Loucy (cell line): ENCODE measurements at regions not wholly inside any gene's neighbourhood (a gene's known extent, or its start where the extent isn't known, plus 50 kb on each side); places are given as distances from the start of the nearest gene placed in this dataset.

Source experiments
- H2AFZ ChIP-seq: fragments of 200-600 bp; sonication (generic); 2 replicates; pipeline ENCODE4 v1.6.0; 2016; ENCODE audit warnings: antibody characterized with exemption, mild to moderate bottlenecking, low read length, moderate library complexity
- H3F3A ChIP-seq: fragments of 200-600 bp; 2 replicates; pipeline ENCODE4 v1.6.0; 2016; ENCODE audit warnings: antibody characterized with exemption, low read depth, mild to moderate bottlenecking
- H3K27me3 ChIP-seq: fragments of 200-600 bp; sonication (generic); 2 replicates; pipeline ENCODE4 v1.6.1; 2014; ENCODE audit warnings: low read length, mild to moderate bottlenecking; ENCODE audit not compliant: insufficient read depth, poor library complexity, severe bottlenecking
- H3K36me3 ChIP-seq: fragments of 200-600 bp; sonication (generic); 2 replicates; pipeline ENCODE4 v1.6.1; 2016; ENCODE audit warnings: low read length; ENCODE audit not compliant: insufficient read depth
- H3K4me1 ChIP-seq: fragments of 200-600 bp; sonication (generic); 2 replicates; pipeline ENCODE4 v1.5.1; 2014; ENCODE audit warnings: low read length, mild to moderate bottlenecking; ENCODE audit not compliant: insufficient read depth, poor library complexity, severe bottlenecking
- H3K4me2 ChIP-seq: fragments of 200-600 bp; sonication (generic); 2 replicates; pipeline ENCODE4 v1.6.0; 2014; ENCODE audit warnings: antibody characterized with exemption, low read length, low read depth, mild to moderate bottlenecking; ENCODE audit not compliant: poor library complexity, severe bottlenecking
- H3K4me3 ChIP-seq: fragments of 200-600 bp; sonication (generic); 2 replicates; pipeline ENCODE4 v1.5.1; 2014; ENCODE audit warnings: low read length, mild to moderate bottlenecking, mixed read lengths; ENCODE audit not compliant: poor library complexity, severe bottlenecking
- H3K79me2 ChIP-seq: fragments of 200-600 bp; sonication (generic); 2 replicates; pipeline ENCODE4 v1.6.1; 2014; ENCODE audit warnings: low read length; ENCODE audit not compliant: insufficient read depth
- H3K9ac ChIP-seq: fragments of 200-600 bp; sonication (generic); 2 replicates; pipeline ENCODE4 v1.6.0; 2014; ENCODE audit warnings: mild to moderate bottlenecking, low read depth, low read length, moderate library complexity; ENCODE audit not compliant: poor library complexity, severe bottlenecking
- H3K9me2 ChIP-seq: fragments of 200-600 bp; sonication (generic); replicated peaks from 2 replicates; pipeline ENCODE4 v1.6.1; 2016; ENCODE audit warnings: low read depth, low read length, mixed read lengths
- H3K9me3 ChIP-seq: fragments of 200-600 bp; sonication (generic); 2 replicates; pipeline ENCODE4 v1.6.1; 2014; ENCODE audit warnings: mild to moderate bottlenecking, antibody characterized with exemption, low read length, low read depth; ENCODE audit not compliant: insufficient read depth
- H4K20me1 ChIP-seq: fragments of 200-600 bp; sonication (generic); 2 replicates; pipeline ENCODE4 v1.6.0; 2014; ENCODE audit warnings: antibody characterized with exemption, low read length, mild to moderate bottlenecking; ENCODE audit not compliant: insufficient read depth, poor library complexity, severe bottlenecking
- CTCF ChIP-seq: fragments of 200-600 bp; sonication (generic); conservative IDR thresholded peaks from 2 replicates; pipeline ENCODE4 v1.5.1; 2014; ENCODE audit warnings: mild to moderate bottlenecking, antibody characterized with exemption, low read length
- EZH2phosphoT487 ChIP-seq: fragments of 200-600 bp; IDR thresholded peaks from 2 replicates; pipeline ENCODE4 v1.6.1; 2018; ENCODE audit warnings: antibody characterized with exemption, mild to moderate bottlenecking, moderate library complexity, borderline replicate concordance

DNA sequence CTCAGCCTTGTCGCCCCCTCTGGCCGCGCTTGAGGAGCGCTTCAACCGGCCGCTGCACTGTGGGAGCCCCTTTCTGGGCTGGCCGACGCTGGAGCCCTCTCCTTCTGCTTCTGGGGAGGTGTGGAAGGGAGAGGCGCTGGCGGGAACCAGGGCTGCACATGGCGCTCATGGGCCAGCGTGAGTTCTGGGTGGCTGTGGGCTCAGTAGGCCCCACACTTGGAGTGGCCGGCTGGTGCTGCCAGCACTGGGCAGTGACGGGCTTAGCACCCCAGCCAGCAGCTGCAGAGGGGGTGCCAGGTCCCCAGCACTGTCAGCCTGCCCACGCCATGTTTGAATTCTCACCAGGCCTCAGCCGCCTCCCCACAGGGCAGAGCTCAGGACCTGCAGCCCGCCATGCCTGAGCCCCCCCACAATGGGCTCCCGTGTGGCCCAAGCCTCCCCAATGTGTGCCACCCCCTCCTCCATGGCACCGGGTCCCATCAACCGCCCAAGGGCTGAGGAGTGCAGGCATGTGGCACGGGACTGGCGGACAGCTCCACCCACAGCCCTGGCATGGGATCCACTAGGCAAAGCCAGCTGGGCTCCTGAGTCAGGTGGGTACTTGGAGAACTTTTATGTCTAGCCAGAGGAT, 615.2 kb downstream of the TRIML1 start:
- no peaks in the 10 kb centered on the region for H3K4me1 ChIP-seq
- no peak overlapping the region for H2AFZ ChIP-seq
- H3K4me3 ChIP-seq = no peak overlapping the region
- H3K4me2 ChIP-seq = no peak overlapping the region
- no peaks in the 10 kb centered on the region for H3K27me3 ChIP-seq
- TF ChIP-seq EZH2phosphoT487 = no peak
- no peak for TF ChIP-seq CTCF
- no peaks in the 10 kb centered on the region for H4K20me1 ChIP-seq
- no peak overlapping the region for H3K9ac ChIP-seq
- H3F3A ChIP-seq = no peaks in the 10 kb centered on the region
- no peaks in the 10 kb centered on the region for H3K36me3 ChIP-seq
- H3K9me3 ChIP-seq = no peaks in the 10 kb centered on the region; the same call in 1 of the 2 replicates
- no peaks in the 10 kb centered on the region for H3K9me2 ChIP-seq
- H3K79me2 ChIP-seq = no peaks in the 10 kb centered on the region

DNA sequence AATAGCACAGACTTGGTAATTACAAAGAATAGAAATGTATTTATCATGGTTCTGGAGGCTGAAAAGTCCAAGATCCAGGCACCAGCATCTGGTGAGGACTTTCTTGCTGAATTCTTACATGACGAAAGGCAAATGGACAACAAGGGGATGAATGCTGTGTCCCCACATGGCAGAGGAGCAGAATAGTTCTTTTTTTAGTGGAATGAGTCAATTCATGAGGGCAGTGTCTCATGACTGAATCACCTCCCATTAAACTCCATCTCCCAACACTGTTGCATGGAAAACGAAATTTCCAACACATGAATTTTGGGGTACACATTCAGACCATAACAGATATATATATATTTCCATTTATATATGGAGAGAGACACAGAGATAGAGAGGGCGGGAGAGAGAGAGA, 628.3 kb downstream of the TRIML1 start:
- no peak overlapping the region for H2AFZ ChIP-seq
- 0 out of 2 replicates have a peak, but pooled peaks cover 2% of the 10 kb centered on the region for H3F3A ChIP-seq
- TF ChIP-seq CTCF (no peak), EZH2phosphoT487 (no peak)

DNA sequence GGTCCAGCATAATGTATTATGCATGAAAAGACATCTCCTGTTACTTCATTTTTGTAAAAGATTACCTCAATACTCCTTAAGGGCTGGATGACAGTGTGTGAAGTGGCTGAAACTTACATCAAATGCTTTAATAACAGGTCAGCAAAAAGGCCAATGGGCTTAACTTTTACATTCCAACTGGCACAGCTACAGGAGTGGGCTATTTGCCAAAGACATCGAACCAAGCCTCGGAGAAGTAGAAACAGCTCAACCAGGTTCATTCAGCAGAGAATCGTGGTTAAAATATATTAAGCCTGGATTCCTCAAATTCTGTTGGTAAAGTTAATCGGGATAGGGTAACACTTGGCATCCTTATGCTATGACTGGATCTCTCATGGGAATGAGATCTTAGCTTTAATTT, 639.7 kb downstream of the TRIML1 start:
- no peak overlapping the region for H2AFZ ChIP-seq
- H3K79me2 ChIP-seq = no peaks in the 10 kb centered on the region
- H3K4me1 ChIP-seq = no peaks in the 10 kb centered on the region
- no peaks in the 10 kb centered on the region for H3K9me2 ChIP-seq
- H3K9ac ChIP-seq = no peak overlapping the region
- H3K4me3 ChIP-seq = no peak overlapping the region
- H3K36me3 ChIP-seq = no peaks in the 10 kb centered on the region
- TF ChIP-seq EZH2phosphoT487 (no peak), CTCF (no peak)
- H4K20me1 ChIP-seq = no peaks in the 10 kb centered on the region
- no peak overlapping the region for H3K4me2 ChIP-seq
- no peaks in the 10 kb centered on the region for H3K27me3 ChIP-seq
- no peaks in the 10 kb centered on the region for H3F3A ChIP-seq
- H3K9me3 ChIP-seq = peaks cover 7% of the 10 kb centered on the region; the same call in 1 of the 2 replicates

More for the DNA sequence above, 628.3 kb downstream of the TRIML1 start:
- no peaks in the 10 kb centered on the region for H3K79me2 ChIP-seq
- H3K4me1 ChIP-seq = no peaks in the 10 kb centered on the region
- H3K9me2 ChIP-seq = no peaks in the 10 kb centered on the region
- H3K4me3 ChIP-seq = no peak overlapping the region
- no peaks in the 10 kb centered on the region for H4K20me1 ChIP-seq
- no peak overlapping the region for H3K4me2 ChIP-seq
- no peaks in the 10 kb centered on the region for H3K27me3 ChIP-seq
- H3K9me3 ChIP-seq = peaks cover 7% of the 10 kb centered on the region; the same call in 1 of the 2 replicates
- H3K36me3 ChIP-seq = no peaks in the 10 kb centered on the region
- no peak overlapping the region for H3K9ac ChIP-seq
